Upper lobe of left lung (tissue), 6 donors: ENCODE measurements at regions not wholly inside any gene's neighbourhood (a gene's known extent, or its start where the extent isn't known, plus 50 kb on each side); places are given as distances from the start of the nearest gene placed in this dataset.
A peak's percentile ranks its signal among the peaks of the same experiment; 100 is the strongest.
"Not testable (repeated sequence)": the region's sequence is repeated elsewhere in the genome, so short reads cannot be mapped to it uniquely, and the experiment has no call there.

Experiments
- ATAC-seq, 2 donors: fragments of 200-7000 bp; cut with Tn5 transposase; one replicate each; pipeline ENCODE4 v1.9.1; 2022; ENCODE audit warnings: mild to moderate bottlenecking in 2 of 2, moderate library complexity in 2 of 2; ENCODE audit not compliant: low FRiP score in 2 of 2
- DNase-seq, 2 donors: peaks; one replicate each; pipeline ENCODE4 v3.0.0-alpha.2; 2019 to 2020
- H3K27ac ChIP-seq, 4 donors: fragments of 200-600 bp; sonication (generic); one replicate each; pipeline ENCODE4 v1.5.1; 2016 to 2019
- H3K27me3 ChIP-seq, 4 donors: fragments of 200-600 bp; sonication (generic); one replicate each; pipeline ENCODE4 v1.5.1; 2017 to 2019
- H3K36me3 ChIP-seq, 4 donors: fragments of 200-600 bp; sonication (generic); one replicate each; pipeline ENCODE4 v1.5.1; 2016 to 2019
- H3K4me1 ChIP-seq, 4 donors: fragments of 200-600 bp; sonication (generic); one replicate each; pipeline ENCODE4 v1.5.1; 2018 to 2019
- H3K4me3 ChIP-seq, 4 donors: fragments of 200-600 bp; sonication (generic); one replicate each; pipeline ENCODE4 v1.5.1; 2017 to 2019; ENCODE audit warnings: mild to moderate bottlenecking in 2 of 4, moderate library complexity in 1 of 4
- H3K9me3 ChIP-seq, 4 donors: fragments of 200-600 bp; sonication (generic); one replicate each; pipeline ENCODE4 v1.5.1; 2018 to 2019
- EP300 ChIP-seq, 4 donors: sonication (generic); formaldehyde crosslinking; IDR thresholded peaks; one replicate each; pipeline ENCODE4 v1.5.1; 2017; ENCODE audit warnings: antibody characterized with exemption in 4 of 4, control low read depth in 2 of 4
- POLR2A ChIP-seq, 4 donors: fragments of 450-650 bp; IDR thresholded peaks; one replicate each; pipeline ENCODE4 v1.5.1; 2016 to 2017; ENCODE audit warnings: antibody characterized with exemption in 4 of 4, mild to moderate bottlenecking in 2 of 4
- POLR2AphosphoS5 ChIP-seq, 2 donors: sonication (generic); formaldehyde crosslinking; IDR thresholded peaks; one replicate each; pipeline ENCODE4 v1.5.1; 2017; ENCODE audit warnings: antibody characterized with exemption in 2 of 2
- WGBS, 2 donors: methylation state at CpG; one replicate each; pipeline ENCODE4 v1.1.5; 2017 to 2018; 5-methylcytosine and 5-hydroxymethylcytosine counted together
- TF ChIP-seq, protein P1 (sequence below), 6 experiments: fragments of 450-650 bp in 4 of 6; fragments of 200-600 bp in 2 of 6; sonication (generic) in 2 of 6; IDR thresholded peaks; one replicate each; pipeline ENCODE4 v1.5.1; 2016 to 2019; ENCODE audit warnings: antibody characterized with exemption in 6 of 6
- donor health status: DM: no; HTN: no; CAD: no; lungs with moderate emphysema.
- donor health status: DM: no; HTN: yes; CAD: no; lungs with severe emphysema.

DNA sequence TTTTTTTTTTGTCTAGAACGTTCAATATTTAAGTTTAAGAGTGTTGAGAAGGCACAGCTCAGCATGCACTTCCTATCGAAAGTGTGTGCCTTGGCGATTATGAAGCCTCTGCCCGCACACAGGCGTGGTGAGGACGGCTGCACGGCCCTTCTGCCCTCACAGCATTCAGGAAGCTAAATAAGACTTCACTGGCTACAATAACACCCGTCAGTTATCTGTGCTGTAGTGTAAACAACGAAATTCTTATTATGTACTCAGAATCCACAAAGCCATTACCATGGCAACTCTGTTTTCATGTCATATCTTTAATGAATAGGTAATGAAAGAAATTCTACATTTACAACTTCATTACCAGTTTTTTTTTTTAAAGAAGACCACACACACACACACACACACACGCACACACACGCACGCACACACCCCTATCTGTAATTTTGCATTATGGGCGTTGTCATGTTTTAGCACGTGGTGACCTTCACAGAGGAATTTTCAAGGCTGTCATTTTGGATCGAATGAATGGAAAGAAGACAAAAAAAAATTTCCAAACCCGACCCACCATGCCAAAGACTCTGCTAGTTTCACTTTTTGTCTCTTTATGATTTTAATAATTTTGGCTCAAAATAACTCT lies 254.8 kb upstream of the CTBP2 start:
- no peaks in the 10 kb centered on the region for H3K27me3 ChIP-seq
- no peak for ATAC-seq
- peak overlapping the region in 1 of 4 donors; percentile 15 for H3K4me3 ChIP-seq
- no peak overlapping the region for H3K27ac ChIP-seq
- no peak for TF ChIP-seq EP300 (IDR thresholded peaks at IDR 0.05)
- TF ChIP-seq, protein P1, sequence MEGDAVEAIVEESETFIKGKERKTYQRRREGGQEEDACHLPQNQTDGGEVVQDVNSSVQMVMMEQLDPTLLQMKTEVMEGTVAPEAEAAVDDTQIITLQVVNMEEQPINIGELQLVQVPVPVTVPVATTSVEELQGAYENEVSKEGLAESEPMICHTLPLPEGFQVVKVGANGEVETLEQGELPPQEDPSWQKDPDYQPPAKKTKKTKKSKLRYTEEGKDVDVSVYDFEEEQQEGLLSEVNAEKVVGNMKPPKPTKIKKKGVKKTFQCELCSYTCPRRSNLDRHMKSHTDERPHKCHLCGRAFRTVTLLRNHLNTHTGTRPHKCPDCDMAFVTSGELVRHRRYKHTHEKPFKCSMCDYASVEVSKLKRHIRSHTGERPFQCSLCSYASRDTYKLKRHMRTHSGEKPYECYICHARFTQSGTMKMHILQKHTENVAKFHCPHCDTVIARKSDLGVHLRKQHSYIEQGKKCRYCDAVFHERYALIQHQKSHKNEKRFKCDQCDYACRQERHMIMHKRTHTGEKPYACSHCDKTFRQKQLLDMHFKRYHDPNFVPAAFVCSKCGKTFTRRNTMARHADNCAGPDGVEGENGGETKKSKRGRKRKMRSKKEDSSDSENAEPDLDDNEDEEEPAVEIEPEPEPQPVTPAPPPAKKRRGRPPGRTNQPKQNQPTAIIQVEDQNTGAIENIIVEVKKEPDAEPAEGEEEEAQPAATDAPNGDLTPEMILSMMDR (IDR thresholded peaks at IDR 0.05), result no peak
- no peak for TF ChIP-seq POLR2AphosphoS5 (IDR thresholded peaks at IDR 0.05)
- TF ChIP-seq POLR2A (IDR thresholded peaks at IDR 0.05), result no peak
- no peaks in the 10 kb centered on the region for H3K9me3 ChIP-seq
- no peaks in the 10 kb centered on the region for H3K36me3 ChIP-seq
- DNase-seq, result no peak
- 33 to 38% methylated on average over 16 of the region's 16 CpGs for WGBS, 2 donors
- H3K4me1 ChIP-seq, result no peaks in the 10 kb centered on the region

DNA sequence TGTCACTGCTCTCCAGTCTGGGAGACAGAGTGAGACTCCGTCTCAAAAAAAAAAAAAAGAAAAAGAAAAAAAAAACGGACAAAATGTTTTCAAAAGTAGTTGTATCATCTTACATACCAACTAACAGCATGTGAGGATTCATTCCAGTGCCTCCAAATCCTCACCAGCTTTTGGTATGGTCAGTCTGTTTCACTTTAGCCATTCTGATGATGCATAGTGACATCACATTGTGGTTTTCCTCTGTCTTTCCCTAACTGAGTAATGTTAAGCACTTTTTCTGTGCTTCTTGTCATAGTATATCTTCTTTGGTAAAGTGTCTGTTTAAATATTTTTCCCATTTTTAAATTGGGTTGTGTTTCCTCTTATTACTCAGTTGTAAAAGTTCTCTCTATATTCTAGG lies 251.4 kb upstream of the CTBP2 start:
- Histone ChIP-seq H3K4me1 (no peaks in the 10 kb centered on the region), H3K27ac (no peak overlapping the region), H3K36me3 (no peaks in the 10 kb centered on the region), H3K27me3 (no peaks in the 10 kb centered on the region), H3K9me3 (no peaks in the 10 kb centered on the region), H3K4me3 (no peak overlapping the region)
- ATAC-seq (no peak), DNase-seq (no peak)
- no peak for TF ChIP-seq EP300 (IDR thresholded peaks at IDR 0.05)
- TF ChIP-seq POLR2A (IDR thresholded peaks at IDR 0.05), result no peak
- no peak for TF ChIP-seq POLR2AphosphoS5 (IDR thresholded peaks at IDR 0.05)
- WGBS, 2 donors, result 73 to 85% methylated on average over 2 of the region's 2 CpGs

DNA sequence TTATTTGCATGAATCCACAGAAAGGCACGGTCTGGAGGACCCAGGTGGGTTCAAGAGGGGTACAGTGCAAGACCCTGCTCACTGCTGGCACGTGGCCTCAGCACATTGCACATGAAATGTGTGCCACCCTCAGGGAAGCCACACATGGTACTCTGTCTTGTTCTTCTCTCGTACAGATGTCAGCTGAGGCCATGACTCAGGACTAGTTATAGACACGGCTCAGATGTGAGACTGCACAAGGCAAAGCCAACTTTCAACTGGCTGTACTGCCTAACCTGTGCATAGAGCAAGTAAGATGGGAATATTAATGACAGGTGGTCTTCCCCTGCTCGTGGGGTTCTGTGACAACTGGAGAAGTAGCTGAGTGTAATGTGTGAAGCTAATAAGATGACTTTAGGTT lies 249.4 kb upstream of the CTBP2 start:
- no peaks in the 10 kb centered on the region for H3K4me1 ChIP-seq
- H3K27ac ChIP-seq, result no peak overlapping the region
- H3K36me3 ChIP-seq, result no peaks in the 10 kb centered on the region
- no peak overlapping the region for H3K4me3 ChIP-seq
- WGBS, 2 donors, result 69 to 71% methylated on average over 5 of the region's 5 CpGs
- ATAC-seq (no peak), DNase-seq (no peak)
- no peaks in the 10 kb centered on the region for H3K9me3 ChIP-seq
- no peaks in the 10 kb centered on the region for H3K27me3 ChIP-seq
- no peak for TF ChIP-seq EP300 (IDR thresholded peaks at IDR 0.05)
- no peak for TF ChIP-seq POLR2AphosphoS5 (IDR thresholded peaks at IDR 0.05)
- TF ChIP-seq, protein P1 (IDR thresholded peaks at IDR 0.05), result no peak
- no peak for TF ChIP-seq POLR2A (IDR thresholded peaks at IDR 0.05)

DNA sequence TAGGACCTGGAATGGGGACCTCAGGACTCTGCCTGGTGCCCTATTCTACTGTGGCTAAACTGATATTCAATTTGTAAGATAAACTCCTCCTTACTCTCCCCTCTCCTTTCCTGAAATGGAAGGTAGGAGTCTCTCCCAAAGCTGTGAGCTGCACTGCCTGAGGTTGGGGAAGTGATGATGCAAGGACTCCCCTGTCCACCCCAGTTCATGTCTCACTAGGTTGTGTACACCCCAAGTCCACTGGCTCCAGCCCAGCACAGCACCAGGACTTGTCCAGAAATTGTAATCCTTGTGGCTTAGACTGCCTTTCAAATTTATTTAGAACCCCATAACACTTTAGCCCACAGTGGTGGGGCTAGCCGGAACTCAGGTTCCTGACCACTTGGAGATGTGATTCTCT lies 247.2 kb upstream of the CTBP2 start:
- ATAC-seq (no peak), DNase-seq (no peak)
- no peaks in the 10 kb centered on the region for H3K4me1 ChIP-seq
- TF ChIP-seq POLR2A (IDR thresholded peaks at IDR 0.05) (no peak), EP300 (IDR thresholded peaks at IDR 0.05) (no peak), POLR2AphosphoS5 (IDR thresholded peaks at IDR 0.05) (no peak)
- TF ChIP-seq, protein P1 (IDR thresholded peaks at IDR 0.05), result no peak
- H3K27ac ChIP-seq, result no peak overlapping the region
- no peaks in the 10 kb centered on the region for H3K9me3 ChIP-seq
- no peaks in the 10 kb centered on the region for H3K36me3 ChIP-seq
- 86 to 100% methylated on average over 1 of the region's 1 CpG for WGBS, 2 donors
- H3K4me3 ChIP-seq, result no peak overlapping the region
- no peaks in the 10 kb centered on the region for H3K27me3 ChIP-seq

DNA sequence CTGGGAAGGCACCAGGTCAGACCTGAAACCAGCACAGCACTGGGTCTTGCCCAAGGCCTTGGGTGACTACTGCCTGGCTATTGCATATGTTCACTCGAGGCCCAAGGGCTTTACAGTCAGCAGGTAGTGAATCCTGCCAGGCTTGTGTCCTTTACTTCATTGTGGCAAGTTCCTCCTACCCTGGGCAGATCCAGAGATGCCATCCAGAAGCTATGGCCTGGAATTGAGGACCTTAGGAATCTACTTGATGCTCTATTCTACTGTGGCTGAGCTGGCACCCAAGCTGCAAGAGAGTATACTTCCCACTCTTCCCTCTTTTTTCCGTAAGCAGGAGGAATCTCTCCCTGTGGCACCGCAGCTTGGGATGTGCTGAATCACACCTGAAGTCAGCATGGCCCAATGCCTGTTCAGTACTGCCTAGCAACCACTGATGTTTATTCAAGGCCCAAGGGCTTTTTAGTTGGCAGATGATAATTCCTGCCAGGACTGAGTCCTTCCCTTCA lies 246.7 kb upstream of the CTBP2 start:
- ATAC-seq (no peak), DNase-seq (no peak)
- Histone ChIP-seq H3K27ac (no peak overlapping the region), H3K4me1 (no peaks in the 10 kb centered on the region), H3K9me3 (no peaks in the 10 kb centered on the region), H3K36me3 (no peaks in the 10 kb centered on the region), H3K27me3 (no peaks in the 10 kb centered on the region), H3K4me3 (no peak overlapping the region)
- TF ChIP-seq POLR2A (IDR thresholded peaks at IDR 0.05) (no peak), POLR2AphosphoS5 (IDR thresholded peaks at IDR 0.05) (no peak)
- 60 to 66% methylated on average over 3 of the region's 3 CpGs for WGBS, 2 donors

DNA sequence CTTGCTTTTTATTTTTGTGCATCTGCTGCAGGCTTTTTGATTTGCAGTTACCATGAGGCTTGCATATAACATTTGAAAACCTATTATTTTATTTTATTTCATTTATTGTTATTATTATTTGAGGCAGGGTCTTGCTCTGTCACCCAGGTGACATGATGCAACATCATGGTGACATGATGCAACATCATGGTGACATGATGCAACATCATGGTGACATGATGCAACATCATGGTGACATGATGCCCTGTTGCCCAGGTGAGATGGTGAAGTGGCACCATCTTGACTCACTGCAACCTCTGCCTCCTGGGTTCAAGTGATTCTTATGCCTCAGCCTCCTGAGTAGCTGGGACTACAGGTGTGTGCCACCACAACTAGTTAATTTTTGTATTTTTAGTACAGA lies 244.5 kb upstream of the CTBP2 start:
- not testable (repeated sequence) for DNase-seq, H3K4me1 ChIP-seq, H3K36me3 ChIP-seq, ATAC-seq, H3K9me3 ChIP-seq, H3K27me3 ChIP-seq, H3K27ac ChIP-seq, H3K4me3 ChIP-seq
